HepG2 (cell line): ENCODE measurements at regions not wholly inside any gene's neighbourhood (a gene's known extent, or its start where the extent isn't known, plus 50 kb on each side); places are given as distances from the start of the nearest gene placed in this dataset.

Experiments used
- ATAC-seq: fragments of 200-7000 bp; cut with Tn5 transposase; 3 replicates; pipeline ENCODE4 v1.9.1; 2020; ENCODE audit warnings: mild to moderate bottlenecking, moderate library complexity
- BruUV-seq: library from RNA; stranded (reverse); fragments of 400-500 nt; replicated peaks from 2 replicates; lab custom pipeline; 2021; lab: Mats Ljungman, UMichigan
- CTCF ChIA-PET: fragments of 300-600 bp; formaldehyde crosslinking; extraction: SDS; loops from one replicate; lab custom pipeline; 2021; ENCODE audit warnings: low total read pairs, inconsistent platforms, low intra/inter-chr PET ratio; lab: Yijun Ruan, JAX
- POLR2A ChIA-PET: fragments of 350-600 bp; sonication (Branson Sonifier 250); formaldehyde crosslinking; loops from one replicate; lab custom pipeline; 2020; ENCODE audit warnings: antibody characterized with exemption, inconsistent platforms; lab: Yijun Ruan, JAX
- DNase-seq: peaks from one replicate; pipeline ENCODE4 v3.0.0-alpha.2; 2015; ENCODE audit warnings: low spot score
- FAIRE-seq: peaks from 3 replicates; lab custom pipeline; 2011; peaks lifted over from hg19 to GRCh38; lab: Jason Lieb, UNC
- H2AFZ ChIP-seq: one replicate; pipeline ENCODE4 v1.6.1; 2011; ENCODE audit warnings: low read length, inconsistent platforms
- H3K27ac ChIP-seq: fragments of 300-600 bp; 3 replicates; pipeline ENCODE4 v1.8.0; 2011; ENCODE audit warnings: mixed run types, mild to moderate bottlenecking, mixed read lengths, low read length, inconsistent platforms; ENCODE audit not compliant: insufficient read depth; ENCODE audit errors: extremely low read length
- H3K27me3 ChIP-seq, 2 experiments: fragments of 200-600 bp in 1 of 2; 2 replicates in 1 of 2; 3 replicates in 1 of 2; pipeline versions ENCODE4 v1.6.0 to v1.8.0; 2011; ENCODE audit warnings: low read length in 2 of 2, mild to moderate bottlenecking in 2 of 2, moderate library complexity in 2 of 2, inconsistent platforms in 1 of 2; ENCODE audit not compliant: insufficient read depth in 2 of 2, control insufficient read depth in 1 of 2
- H3K36me3 ChIP-seq, 2 experiments: fragments of 200-600 bp in 1 of 2; replicated peaks in 1 of 2; 2 replicates in 1 of 2; 3 replicates in 1 of 2; pipeline versions ENCODE4 v1.5.1 to v1.8.0; 2011; ENCODE audit warnings: low read length in 2 of 2, inconsistent platforms in 1 of 2; ENCODE audit not compliant: insufficient read depth in 2 of 2, control insufficient read depth in 1 of 2
- H3K4me1 ChIP-seq: 2 replicates; pipeline ENCODE4 v1.5.1; 2012; ENCODE audit warnings: low read length, inconsistent platforms; ENCODE audit not compliant: insufficient read depth
- H3K4me2 ChIP-seq: 2 replicates; pipeline ENCODE4 v1.6.0; 2011; ENCODE audit warnings: low read depth, low read length, inconsistent platforms
- H3K4me3 ChIP-seq, 3 experiments: fragments of 200-600 bp in 1 of 3; sonication (generic), shearing (Covaris generic) in 1 of 3; replicated peaks in 1 of 3; 2 replicates each; pipeline ENCODE4 v1.5.1; 2011 to 2016; ENCODE audit warnings: low read length in 3 of 3, inconsistent platforms in 2 of 3, low read depth in 2 of 3, mild to moderate bottlenecking in 2 of 3, control low read depth in 1 of 3, mixed read lengths in 1 of 3; ENCODE audit not compliant: insufficient read depth in 1 of 3
- H3K79me2 ChIP-seq: one replicate; pipeline ENCODE4 v1.6.1; 2011; ENCODE audit warnings: low read length, inconsistent platforms; ENCODE audit not compliant: insufficient read depth
- H3K9ac ChIP-seq: 2 replicates; pipeline ENCODE4 v1.6.0; 2011; ENCODE audit warnings: mild to moderate bottlenecking, low read depth, low read length, inconsistent platforms; ENCODE audit not compliant: insufficient read depth
- H3K9me3 ChIP-seq: 2 replicates; pipeline ENCODE4 v1.5.1; 2012; ENCODE audit warnings: mild to moderate bottlenecking, low read length
- H4K20me1 ChIP-seq: 2 replicates; pipeline ENCODE4 v1.6.0; 2011; ENCODE audit warnings: inconsistent platforms, mild to moderate bottlenecking, low read length, moderate library complexity; ENCODE audit not compliant: insufficient read depth
- ARHGAP35 ChIP-seq: sonication (generic); formaldehyde crosslinking; IDR thresholded peaks from 2 replicates; pipeline ENCODE4 v1.9.0; 2022; ENCODE audit warnings: mild to moderate bottlenecking, inconsistent platforms, moderate library complexity, missing genetic modification reagents, borderline replicate concordance
- CAMTA2 ChIP-seq: sonication (generic); formaldehyde crosslinking; IDR thresholded peaks from 2 replicates; pipeline ENCODE4 v1.4.0; 2020; ENCODE audit warnings: mild to moderate bottlenecking, missing genetic modification reagents, borderline replicate concordance
- EZH2 ChIP-seq: conservative IDR thresholded peaks from 2 replicates; pipeline ENCODE4 v1.6.1; 2012; ENCODE audit warnings: mild to moderate bottlenecking, low read depth, low read length, moderate library complexity
- FOXJ3 ChIP-seq: sonication (generic); formaldehyde crosslinking; IDR thresholded peaks from 2 replicates; pipeline ENCODE4 v1.4.0; 2020; ENCODE audit warnings: missing genetic modification reagents, mild to moderate bottlenecking, borderline replicate concordance
- ZNF501 ChIP-seq: sonication (generic); formaldehyde crosslinking; IDR thresholded peaks from 2 replicates; pipeline ENCODE4 v1.5.1; 2020; ENCODE audit warnings: mild to moderate bottlenecking, moderate library complexity, missing genetic modification reagents
- ZNF598 ChIP-seq: sonication (generic); formaldehyde crosslinking; IDR thresholded peaks from 2 replicates; pipeline ENCODE4 v1.5.1; 2020; ENCODE audit warnings: mild to moderate bottlenecking, missing genetic modification reagents, borderline replicate concordance
- WGBS: methylation state at CpG from one replicate; pipeline ENCODE4 v1.1.6; 2017; ENCODE audit warnings: low lambda C conversion rate; 5-methylcytosine and 5-hydroxymethylcytosine counted together
- in situ Hi-C: cut with HindIII; loops from 2 replicates; pipeline ENCODE4 v1.10.0; 2017; ENCODE audit warnings: low pct_unique_long_range_greater_than_20kb; ENCODE audit not compliant: extremely low pct_ligation_motif_present
- intact Hi-C: fragments of 100-400 bp; cut with micrococcal nuclease; formaldehyde crosslinking; loops from one replicate; pipeline ENCODE4 v1.10.0; 2022; ENCODE audit not compliant: unreplicated experiment
- TF ChIP-seq, protein P1 (sequence below): sonication (generic); formaldehyde crosslinking; IDR thresholded peaks from 2 replicates; pipeline ENCODE4 v1.5.0; 2020; ENCODE audit warnings: mild to moderate bottlenecking, missing genetic modification reagents, borderline replicate concordance

DNA sequence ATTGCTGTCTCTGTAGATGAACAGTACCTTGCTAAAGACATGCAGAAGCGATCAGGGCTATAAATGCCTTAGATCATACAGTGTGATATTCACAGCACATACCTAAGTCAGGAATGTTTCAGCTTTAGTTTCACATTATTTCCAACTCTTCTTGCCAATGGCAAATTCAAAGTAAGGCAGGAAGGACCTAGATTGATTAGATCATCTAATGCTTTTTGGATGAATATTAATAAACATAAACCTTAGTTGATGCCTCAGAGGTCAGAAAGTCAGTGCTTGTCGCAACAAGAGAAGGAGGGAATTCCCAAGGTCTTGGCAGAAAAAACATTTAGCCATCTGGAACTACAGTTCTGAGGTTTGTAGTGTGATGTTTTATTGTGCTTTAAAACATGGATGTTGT, 122.3 kb downstream of the TNFSF18 start:
- no peaks in the 10 kb centered on the region for H3K27me3 ChIP-seq
- H4K20me1 ChIP-seq = no peaks in the 10 kb centered on the region
- FAIRE-seq (no peak), DNase-seq (no peak), ATAC-seq (no peak)
- no peaks in the 10 kb centered on the region for H3K9me3 ChIP-seq
- no peak overlapping the region for H3K4me3 ChIP-seq
- in situ Hi-C loops (no loop called here), intact Hi-C loops (no loop called here)
- H3K4me2 ChIP-seq = no peak overlapping the region
- H3K9ac ChIP-seq = no peak overlapping the region
- whole genome bisulfite sequencing = 30% methylated on average over 2 of the region's 2 CpGs
- H3K36me3 ChIP-seq = no peaks in the 10 kb centered on the region
- H3K4me1 ChIP-seq = peaks cover 13% of the 10 kb centered on the region
- H3K27ac ChIP-seq = no peak overlapping the region
- TF ChIP-seq FOXJ3 (no peak), CAMTA2 (CRISPR knock-in tag) (no peak), ARHGAP35 (CRISPR knock-in tag) (no peak), ZNF598 (CRISPR knock-in tag) (no peak), EZH2 (no peak), ZNF501 (CRISPR knock-in tag) (no peak)
- TF ChIP-seq, protein P1, sequence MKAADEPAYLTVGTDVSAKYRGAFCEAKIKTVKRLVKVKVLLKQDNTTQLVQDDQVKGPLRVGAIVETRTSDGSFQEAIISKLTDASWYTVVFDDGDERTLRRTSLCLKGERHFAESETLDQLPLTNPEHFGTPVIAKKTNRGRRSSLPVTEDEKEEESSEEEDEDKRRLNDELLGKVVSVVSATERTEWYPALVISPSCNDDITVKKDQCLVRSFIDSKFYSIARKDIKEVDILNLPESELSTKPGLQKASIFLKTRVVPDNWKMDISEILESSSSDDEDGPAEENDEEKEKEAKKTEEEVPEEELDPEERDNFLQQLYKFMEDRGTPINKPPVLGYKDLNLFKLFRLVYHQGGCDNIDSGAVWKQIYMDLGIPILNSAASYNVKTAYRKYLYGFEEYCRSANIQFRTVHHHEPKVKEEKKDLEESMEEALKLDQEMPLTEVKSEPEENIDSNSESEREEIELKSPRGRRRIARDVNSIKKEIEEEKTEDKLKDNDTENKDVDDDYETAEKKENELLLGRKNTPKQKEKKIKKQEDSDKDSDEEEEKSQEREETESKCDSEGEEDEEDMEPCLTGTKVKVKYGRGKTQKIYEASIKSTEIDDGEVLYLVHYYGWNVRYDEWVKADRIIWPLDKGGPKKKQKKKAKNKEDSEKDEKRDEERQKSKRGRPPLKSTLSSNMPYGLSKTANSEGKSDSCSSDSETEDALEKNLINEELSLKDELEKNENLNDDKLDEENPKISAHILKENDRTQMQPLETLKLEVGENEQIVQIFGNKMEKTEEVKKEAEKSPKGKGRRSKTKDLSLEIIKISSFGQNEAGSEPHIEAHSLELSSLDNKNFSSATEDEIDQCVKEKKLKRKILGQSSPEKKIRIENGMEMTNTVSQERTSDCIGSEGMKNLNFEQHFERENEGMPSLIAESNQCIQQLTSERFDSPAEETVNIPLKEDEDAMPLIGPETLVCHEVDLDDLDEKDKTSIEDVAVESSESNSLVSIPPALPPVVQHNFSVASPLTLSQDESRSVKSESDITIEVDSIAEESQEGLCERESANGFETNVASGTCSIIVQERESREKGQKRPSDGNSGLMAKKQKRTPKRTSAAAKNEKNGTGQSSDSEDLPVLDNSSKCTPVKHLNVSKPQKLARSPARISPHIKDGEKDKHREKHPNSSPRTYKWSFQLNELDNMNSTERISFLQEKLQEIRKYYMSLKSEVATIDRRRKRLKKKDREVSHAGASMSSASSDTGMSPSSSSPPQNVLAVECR (CRISPR knock-in tag) = no peak
- no TSS peak for BruUV-seq
- H3K79me2 ChIP-seq = no peaks in the 10 kb centered on the region
- ChIA-PET CTCF (no interaction called here), POLR2A (no interaction called here)
- H2AFZ ChIP-seq = no peak overlapping the region
